Activated CD4-positive, alpha-beta T cell treated with anti-CD3 and anti-CD28 coated beads, Interleukin-2, amount 50 U/mL, for 48 hours (primary cell): ENCODE measurements at regions not wholly inside any gene's neighbourhood (a gene's known extent, or its start where the extent isn't known, plus 50 kb on each side); places are given as distances from the start of the nearest gene placed in this dataset.
A peak's percentile ranks its signal among the peaks of the same experiment; 100 is the strongest.
"Not testable (repeated sequence)": the region's sequence is repeated elsewhere in the genome, so short reads cannot be mapped to it uniquely, and the experiment has no call there.

Experiments used
- DNase-seq, 2 experiments: peaks; one replicate each; pipeline ENCODE4 v3.0.0-alpha.2; 2020

DNA sequence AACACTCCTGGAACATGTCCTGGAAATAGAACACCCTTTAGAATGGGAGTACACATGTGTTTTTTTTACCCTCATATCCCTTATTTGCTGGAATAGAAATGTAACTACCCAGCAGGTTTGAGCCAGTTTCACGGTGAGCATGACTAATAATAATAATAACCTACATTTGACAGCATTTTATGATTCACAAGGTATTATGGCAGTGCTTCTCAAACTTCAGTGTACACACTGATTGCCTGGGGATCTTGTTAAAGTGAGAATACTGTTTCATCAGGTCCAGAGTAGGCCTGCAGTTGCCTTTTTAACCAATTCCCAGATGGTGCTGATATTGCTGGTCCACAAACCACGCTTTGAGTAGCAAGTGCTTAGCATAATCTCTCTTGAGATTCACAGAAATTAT is 63.9 kb downstream of the NFKBIZ start:
- no peak for DNase-seq

DNA sequence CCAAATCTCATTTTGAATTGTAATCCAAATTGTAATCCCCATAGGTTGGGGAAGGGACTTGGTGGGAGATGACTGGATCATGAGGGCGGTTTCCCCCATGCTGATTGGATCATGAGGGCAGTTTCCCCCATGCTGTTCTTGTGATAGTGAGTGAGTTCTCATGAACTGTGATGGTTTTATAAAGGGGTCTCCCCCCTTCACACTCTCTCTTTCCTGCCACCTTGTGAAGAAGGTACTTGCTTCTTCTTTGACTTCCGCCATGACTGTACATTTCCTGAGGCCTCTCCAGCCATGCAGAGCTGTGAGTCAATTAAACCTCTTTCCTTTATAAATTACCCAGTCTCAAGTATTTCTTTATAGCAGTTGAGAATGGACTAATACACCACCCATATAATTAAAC is 68.4 kb downstream of the NFKBIZ start:
- not testable (repeated sequence) for DNase-seq

DNA sequence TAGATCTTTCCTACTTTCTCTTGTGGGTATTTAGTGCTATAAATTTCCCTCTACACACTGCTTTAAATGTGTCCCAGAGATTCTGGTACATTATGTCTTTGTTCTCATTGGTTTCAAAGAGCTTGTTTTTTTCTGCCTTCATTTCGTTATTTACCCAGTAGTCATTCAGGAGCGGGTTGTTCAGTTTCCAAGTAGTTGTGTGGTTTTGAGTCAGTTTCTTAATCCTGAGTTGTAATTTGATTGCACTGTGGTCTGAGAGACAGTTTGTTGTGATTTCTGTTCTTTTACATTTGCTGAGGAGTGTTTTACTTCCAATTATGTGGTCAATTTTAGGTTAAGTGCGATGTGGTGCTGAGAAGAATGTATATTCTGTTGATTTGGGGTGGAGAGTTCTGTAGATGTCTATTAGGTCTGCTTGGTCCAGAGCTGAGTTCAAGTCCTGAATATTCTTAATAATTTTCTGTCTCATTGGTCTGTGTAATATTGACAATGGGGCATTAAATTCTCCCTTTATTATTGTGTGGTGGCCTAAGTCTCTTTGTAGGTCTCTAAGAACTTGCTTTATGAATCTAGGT is 72.9 kb downstream of the NFKBIZ start:
- not testable (repeated sequence) for DNase-seq

DNA sequence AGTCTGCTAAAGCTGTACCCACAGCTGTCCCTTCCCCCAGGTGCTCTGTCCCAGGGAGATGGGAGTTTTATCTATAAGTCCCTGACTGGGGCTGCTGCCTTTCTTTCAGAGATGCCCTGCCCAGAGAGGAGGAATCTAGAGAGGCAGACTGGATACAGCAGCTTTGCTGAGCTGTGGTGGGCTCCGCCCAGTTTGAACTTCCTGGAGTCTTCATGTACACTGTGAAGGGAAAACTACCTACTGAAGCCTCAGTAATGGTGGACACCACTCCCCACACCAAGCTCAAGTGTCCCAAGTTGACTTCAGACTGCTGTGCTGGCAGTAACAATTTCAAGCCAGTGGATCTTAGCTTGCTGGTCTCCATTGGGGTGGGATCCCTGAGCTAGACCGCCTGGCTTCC is 75.3 kb downstream of the NFKBIZ start:
- not testable (repeated sequence) for DNase-seq

DNA sequence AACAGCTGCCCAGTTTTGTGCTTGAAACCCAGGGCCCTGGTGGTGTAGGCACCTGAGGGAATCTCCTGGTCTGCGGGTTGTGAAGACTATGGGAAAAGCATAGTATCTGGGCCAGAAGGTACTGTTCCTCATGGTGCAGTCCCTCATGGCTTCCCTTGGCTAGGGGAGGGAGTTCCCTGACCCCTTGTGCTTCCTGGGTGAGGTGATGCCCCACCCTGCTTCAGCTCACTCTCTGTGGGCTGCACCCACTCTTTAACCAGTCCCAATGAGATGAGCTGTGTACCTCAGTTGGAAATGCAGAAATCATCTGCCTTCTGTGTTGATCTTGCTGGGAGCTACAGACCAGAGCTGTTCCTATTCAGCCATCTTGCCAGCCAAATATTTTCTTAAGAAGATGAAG is 75.8 kb downstream of the NFKBIZ start:
- DNase-seq: not testable (repeated sequence)

DNA sequence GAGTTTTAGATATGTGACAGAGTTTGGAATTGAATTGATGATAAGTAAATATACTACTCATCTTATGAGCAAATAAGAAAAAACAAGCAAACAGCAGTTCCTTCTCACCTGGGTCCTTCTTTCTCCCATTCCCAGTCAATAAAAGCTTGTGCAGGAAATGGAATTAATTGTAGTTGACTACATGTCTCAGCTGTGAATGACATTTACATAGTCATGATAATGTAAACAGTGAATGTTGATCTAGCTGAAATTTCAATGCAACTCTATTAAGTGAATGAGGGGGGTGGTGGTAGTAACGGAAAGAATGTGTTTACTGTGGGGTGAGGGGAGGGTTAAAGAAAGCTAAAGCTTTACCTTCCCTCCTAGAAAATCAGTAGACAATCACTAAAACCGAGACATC is 76.2 kb downstream of the NFKBIZ start:
- no peak for DNase-seq

DNA sequence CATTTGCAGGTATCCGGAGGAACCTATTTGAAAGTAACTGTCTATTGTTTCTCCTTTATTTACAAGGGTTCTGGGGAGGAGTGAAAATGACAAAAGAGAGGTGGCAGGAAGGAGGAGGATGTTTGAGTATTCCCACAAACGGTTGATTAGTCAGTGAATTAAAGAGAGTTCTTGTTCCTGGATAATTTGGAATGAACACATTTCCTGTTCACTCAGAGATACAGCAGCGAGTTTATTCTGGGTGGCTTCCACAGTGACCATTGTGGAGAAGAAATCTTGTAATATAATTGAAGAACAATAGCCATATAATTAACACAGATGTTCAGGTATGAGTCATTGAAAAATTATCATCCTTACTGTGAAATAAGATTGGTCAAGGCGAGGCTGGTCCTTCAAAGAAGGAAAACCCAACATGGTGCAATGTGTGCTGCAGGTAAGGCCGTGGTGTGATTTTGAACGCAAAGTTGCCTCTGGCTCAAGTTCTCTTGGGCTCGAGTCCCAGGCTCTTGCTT is 77.3 kb downstream of the NFKBIZ start:
- DNase-seq: no peak

DNA sequence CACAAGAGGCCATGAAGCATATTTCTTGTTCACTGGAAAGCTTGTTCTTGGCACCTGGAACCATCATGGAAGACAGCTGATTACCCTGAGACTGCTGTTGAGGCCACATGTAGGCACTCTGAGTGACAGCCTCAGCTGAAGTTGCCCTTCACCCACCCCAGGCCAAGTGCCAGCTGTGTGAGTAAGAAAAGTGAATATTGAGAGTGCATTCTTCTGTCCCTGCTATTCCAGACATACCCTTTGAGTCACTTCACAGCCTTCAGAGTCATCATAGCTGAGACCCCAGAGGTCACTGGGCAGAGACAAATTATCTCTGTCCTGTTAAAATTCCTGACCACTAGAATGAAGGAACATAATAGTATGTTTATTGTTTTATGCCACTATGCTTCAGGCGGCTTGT is 79.6 kb downstream of the NFKBIZ start:
- no peak for DNase-seq

DNA sequence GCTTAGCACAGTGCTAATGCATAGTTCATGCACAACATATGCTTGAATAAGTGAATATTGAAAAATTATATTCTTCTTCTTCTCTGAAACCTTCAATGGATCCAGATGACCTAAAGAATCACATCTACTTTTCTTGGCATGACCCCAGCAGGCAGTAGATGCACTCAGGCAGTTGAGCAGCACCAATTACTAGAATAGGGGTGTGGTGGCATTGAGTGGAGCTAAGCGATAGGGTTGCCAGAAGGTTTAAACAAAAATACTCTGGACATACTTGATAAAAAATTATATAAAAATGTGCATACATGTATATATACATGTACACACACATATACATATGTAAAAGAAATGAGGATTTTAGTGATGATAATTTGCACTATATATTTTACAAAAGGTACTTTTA is 81.8 kb downstream of the NFKBIZ start:
- DNase-seq: no peak

DNA sequence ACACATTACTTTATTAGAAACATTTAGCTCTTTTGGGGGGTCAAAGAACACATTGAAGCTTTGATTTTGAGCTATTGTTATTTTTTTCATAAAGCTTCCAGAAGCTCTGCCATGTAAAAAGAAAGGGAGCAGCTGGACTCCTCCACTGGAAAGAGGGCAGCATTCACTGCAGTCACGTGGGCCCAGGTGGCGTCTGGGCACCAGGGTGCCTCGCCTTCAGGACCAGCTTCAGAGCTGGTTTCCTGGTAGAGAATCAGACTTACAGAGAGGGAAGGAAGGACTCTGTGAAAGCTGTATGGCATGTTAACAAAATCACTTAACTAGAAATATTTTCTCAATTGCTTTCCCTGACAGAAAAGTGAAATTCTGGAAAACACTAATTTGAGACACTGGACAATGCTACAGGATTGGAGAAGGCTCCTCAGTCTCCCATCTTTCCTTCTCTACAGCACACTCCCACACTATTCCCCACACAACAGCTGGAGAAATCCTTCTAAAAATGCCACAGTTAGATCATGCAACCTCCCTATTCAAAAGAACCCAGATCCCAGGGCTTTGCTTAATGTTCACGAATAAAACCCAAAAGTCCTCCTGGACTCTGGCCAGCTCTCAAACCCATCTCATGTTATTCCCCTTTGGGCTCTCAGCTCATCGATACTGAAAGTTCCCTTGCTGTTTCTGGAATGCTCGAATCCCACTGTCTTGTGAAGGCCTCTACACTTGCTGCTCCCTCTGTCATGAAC is 83.2 kb downstream of the NFKBIZ start:
- no peak for DNase-seq

DNA sequence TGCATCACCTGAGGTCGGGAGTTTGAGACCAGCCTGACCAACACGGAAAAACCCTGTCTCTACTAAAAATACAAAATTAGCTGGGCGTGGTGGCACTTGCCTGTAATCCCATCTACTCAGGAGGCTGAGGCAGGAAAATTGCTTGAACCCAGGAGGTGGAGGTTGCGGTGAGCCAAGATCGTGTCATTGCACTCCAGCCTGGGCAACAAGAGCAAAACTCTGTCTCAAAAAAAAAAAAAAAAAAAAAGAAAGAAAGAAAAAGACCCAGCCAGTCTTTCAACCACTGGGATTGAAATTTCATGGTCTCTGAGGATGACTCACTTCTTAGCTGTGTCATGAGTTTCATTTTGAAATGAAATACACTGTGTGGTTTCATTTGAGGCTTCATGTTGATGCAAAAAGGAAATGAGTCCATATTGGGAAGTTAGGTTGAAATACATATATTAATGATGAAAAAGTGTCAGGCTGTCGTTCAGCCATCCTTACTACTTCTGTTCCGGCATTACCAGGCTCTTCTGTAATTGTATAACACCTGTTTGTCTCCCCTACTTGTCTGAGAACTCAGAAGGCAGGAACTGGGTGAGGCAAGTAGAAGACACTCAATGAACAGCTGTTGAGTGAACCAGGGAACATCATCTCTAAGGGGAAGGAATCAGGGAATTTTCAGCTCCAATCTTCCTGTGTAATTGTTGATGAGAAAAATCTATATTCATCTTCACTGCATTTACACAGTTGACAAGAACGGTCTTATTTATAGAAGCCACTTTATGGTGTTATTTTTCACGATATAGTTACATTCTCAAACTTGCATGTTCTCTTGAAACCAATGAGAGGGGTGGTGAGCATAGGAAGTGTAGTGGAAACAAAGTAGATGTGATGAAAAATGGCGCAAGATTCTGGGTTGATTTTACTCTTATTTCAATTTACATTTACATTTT is 87.4 kb downstream of the NFKBIZ start:
- DNase-seq: peak; percentile 33 to 41

DNA sequence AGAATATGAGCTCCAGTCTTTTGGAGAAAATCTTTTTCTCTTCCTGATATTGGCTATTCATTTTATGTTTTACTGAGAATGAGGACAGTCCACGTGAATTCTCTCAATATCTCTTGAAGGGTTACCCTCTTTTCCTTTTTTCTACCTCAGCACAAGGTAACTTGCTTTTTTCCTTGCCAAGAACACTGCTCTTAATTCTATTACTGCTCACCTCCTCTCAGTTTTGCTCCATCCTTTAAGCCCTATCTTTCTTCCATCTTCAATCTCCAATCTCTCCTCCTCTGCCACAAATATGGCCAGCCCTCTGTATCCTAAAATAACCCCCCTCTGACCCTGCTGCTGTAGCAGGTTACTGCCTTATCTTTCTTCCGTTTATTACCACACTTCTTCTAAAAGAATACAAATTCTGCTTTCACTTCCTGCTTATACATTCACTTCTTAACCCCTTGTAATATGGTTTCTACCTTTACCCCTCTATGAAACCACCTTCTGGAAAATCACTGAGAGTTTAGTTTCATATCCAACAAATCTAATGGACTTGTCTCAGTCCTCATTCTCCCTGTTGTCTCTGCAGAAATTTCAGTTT is 89.0 kb downstream of the NFKBIZ start:
- no peak for DNase-seq

DNA sequence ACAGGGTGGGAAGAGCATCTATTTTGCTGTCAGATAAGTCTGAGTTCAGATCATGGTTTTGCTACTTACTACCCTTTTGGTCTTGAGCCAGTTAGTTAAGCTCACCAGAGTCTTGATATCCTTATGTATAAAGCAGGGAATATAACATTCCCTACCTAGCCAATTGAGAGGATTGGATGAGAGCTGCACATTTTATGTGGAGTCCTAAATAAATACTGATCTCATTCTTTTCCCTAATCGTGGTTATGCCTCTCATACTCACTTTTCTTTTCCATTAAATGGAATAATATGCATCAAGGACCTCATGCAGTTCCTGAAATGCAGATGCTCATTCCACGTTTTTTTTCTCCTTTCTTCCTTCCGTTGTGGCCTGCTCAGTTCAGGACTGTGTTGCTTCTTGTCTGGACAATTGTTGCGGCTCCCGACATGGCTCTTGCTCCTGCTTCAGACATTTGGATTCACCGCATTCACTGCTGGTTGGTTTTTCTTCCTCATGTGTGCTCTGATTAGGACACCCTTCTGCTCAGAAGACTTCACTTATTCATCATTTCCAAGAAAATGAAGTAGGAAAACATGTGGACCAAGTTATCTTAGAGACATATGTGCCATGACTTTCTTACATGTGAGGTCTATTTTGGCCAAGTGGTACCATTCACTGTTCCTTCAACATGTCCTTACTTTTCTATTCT is 90.2 kb downstream of the NFKBIZ start:
- DNase-seq: no peak

DNA sequence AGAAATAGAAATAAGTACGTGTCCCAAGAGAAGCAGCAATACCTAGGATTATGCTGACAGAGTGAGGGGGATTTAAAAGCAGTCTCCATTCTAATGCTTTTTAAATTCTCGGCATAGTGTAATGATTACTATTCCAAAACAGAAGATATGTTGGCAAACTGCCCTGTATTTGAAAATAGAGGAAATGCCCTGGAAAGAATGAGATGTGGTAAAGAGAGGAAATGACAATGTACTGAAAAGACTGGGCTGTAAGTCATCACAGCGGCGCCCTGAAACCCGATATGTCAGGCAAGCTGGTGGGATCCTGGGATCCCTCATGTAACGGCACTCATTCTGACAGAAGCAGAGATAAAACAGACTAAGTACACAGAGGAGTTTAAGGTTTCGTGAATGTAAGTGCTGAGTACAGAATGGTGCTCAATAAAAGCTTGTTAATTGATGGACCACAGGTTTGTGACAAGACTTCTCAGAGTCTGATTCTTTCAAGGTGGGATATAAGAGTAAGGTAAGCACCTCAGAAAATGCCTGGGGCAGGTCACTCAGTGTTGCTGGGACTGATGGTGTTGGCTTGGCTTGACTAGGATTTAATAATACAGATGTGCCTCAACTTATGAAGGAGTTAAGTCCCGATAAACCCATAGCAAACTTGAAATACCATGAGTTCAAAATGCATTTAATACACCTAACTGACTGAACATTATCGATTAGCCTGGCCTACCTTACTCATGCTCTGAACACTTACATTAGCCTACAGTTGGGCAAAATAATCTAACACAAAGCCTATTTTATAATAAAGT is 91.4 kb downstream of the NFKBIZ start:
- peak in 1 of 2 experiments; percentile 47 for DNase-seq

DNA sequence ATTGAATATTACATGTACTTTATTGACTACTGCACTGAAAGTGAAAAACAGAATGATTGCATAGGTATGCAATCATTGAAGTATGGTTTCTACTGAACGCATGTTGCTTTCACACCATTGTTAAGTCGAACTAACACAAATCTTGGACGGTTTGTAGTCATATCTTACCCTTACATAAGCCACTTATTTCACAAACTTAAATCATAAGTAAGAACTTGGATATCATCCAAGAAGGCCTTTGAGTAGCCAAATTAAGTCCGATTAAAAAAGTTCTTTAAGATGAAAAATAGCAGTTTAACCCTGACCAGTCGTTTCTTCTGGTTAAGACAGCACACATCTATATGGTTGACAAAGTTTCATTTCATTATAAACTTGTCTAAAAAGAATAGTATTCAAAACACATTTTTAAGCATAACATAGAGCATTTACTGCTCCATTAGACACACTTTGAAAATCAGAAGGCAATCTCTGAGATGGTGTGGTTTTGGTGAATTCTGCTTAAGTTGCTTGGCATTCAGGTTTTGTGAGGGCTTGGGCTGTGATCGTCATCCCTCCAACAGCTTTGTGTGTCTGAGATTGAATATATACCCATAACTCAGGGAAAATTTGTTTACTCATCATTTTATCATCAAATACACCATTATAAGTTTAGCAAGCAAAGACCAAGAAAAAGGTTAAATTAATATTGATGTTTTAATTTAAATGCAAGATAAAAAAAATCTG is 92.2 kb downstream of the NFKBIZ start:
- no peak for DNase-seq

DNA sequence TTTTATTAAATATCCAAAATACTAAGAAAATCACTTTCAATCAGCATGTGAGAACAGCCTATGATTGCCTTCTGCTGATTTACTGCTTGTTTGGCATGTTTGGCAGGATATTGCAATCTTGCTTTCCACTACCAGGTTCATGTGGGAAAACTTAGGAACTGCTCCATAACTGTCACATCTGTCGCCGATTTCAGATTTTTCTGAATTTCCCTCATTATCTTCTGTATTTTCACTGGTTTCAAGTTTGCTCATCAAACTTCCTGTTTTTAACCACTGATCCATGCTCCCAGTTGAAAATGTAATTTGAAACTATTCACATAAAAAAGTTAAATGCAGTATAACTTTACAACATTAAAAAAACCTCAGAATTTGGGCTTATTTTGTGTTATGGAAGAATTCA is 93.0 kb downstream of the NFKBIZ start:
- no peak for DNase-seq

DNA sequence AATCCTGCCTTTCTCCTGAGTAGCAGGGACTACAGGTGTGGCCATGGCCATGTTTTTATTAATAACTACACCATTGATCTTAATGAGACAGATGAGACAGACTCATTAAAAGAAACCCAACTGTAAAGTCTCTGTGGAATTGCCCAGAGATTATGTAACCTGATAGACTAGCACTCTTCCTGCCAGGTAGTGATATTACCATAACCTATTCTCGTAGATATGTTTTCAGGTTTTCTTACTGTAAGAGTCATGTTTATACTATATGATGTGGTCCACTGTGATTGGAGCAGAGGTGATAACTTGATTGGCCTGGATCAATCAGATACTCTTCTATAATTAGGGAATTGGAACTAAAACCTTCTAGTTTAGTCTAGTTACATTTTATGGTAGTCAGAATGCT is 93.7 kb downstream of the NFKBIZ start:
- no peak for DNase-seq

DNA sequence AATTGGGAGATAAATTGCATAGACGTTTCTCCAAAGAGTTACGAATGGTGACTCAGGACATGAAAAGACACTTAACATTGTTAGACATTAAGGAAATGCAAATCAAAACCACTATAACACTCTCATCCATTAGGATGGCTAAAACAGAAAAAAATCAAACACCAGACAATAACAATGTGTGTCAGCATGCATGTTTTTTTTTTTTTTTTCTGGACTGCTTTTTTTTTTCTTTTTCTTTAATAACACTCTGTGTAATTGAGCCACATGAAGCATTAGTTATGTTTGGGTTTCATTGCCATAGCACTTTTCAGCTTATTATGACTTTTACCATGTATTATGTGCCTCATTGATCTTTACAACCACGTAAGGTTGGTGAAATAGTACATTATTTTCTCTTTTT is 95.0 kb downstream of the NFKBIZ start:
- no peak for DNase-seq

DNA sequence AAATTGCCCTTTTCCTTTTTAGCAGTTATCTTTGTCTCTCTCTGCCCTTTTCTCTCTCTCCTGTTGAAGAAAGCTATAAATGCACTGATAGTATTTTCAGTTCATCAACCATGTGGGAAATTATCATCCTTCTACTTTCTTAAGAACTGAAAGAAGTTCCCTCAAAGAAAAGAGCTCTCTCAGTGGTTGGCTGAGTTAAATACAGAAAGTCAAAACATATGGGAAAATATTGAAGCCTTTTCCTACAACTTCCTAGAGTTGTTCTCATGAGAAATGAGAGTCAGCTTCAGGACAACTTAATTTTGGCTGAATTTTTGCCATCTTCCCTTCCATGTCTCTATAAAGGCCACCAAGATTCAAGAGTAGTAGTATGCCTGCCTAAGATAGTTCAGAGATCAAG is 96.7 kb downstream of the NFKBIZ start:
- DNase-seq: no peak

DNA sequence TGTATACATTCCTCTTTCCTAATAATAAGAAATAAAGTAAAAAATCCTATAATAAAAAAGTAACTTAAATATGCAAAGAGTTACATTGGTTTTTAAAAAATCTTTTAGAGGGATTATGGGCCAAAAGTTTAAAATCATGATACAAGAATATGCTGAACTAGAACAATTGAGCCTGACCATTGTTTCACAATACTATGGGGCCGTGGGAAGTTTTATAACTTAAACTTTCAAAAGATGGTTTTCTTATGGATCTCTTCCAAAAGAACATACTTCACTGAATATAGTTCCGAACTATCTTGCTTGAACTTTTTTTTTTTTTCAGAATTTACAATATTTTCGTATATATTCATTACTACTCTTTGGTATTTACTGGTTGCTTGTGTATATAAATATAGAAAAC is 97.6 kb downstream of the NFKBIZ start:
- DNase-seq: no peak

DNA sequence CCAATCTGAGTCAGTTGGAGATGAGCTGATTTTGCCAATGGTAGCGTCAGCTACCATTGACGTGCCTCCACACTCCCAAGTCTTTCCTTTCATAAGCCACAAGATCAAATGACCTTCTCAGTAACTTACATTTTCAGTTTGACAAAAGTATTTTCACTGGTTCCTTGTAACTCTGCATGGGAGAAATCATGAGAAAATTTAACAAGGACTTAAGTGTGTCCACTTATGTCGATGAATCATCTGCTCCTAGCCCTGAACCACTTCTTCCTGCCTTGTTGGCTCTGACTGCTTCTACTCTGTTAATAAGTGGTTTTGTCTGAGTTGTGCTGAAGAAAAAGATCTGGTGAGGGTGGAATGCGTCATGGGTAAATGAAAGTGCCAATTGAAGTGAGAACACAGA is 101.2 kb downstream of the NFKBIZ start:
- DNase-seq: no peak
